ENCODE measurements at regions not wholly inside any gene's neighbourhood (a gene's known extent, or its start where the extent isn't known, plus 50 kb on each side); places are given as distances from the start of the nearest gene placed in this dataset.

GRCh38 chr15:95659656-95660055, 670.8 kb upstream of the NR2F2 start:
- no peaks in the 10 kb centered on the region for H3K36me3 ChIP-seq
- no peak overlapping the region for H3K4me3 ChIP-seq
- peak in 1 of 2 donors; percentile 68 for DNase-seq
- no peaks in the 10 kb centered on the region for H3K9me3 ChIP-seq
- H3K27me3 ChIP-seq: no peaks in the 10 kb centered on the region
- peak overlapping the region; percentile 31 to 71 for H3K27ac ChIP-seq
- peaks cover 0 to 57% (median 9%) of the 10 kb centered on the region in 4 donors for H3K4me1 ChIP-seq
- no peak for TF ChIP-seq CTCF (IDR thresholded peaks at IDR 0.05)
- intact Hi-C loops (cut with DNase I; ENCODE audit: low total_unique reads): no loop called here

- intact Hi-C loops (cut with DNase I; ENCODE audit: low total_unique reads): no loop called here
- no peak for TF ChIP-seq CTCF (IDR thresholded peaks at IDR 0.05)
Observed at GRCh38 chr15:95662638-95663037, 667.9 kb upstream of the NR2F2 start.

GRCh38 chr15:95663156-95664100, 667.1 kb upstream of the NR2F2 start:
- no peak overlapping the region for H3K27ac ChIP-seq
- H3K4me1 ChIP-seq: peaks cover 0 to 38% (median 9%) of the 10 kb centered on the region in 4 donors
- intact Hi-C loops (cut with DNase I; ENCODE audit: low total_unique reads): no loop called here
- no peaks in the 10 kb centered on the region for H3K36me3 ChIP-seq
- no peak for TF ChIP-seq CTCF (IDR thresholded peaks at IDR 0.05)
- H3K9me3 ChIP-seq: no peaks in the 10 kb centered on the region
- H3K27me3 ChIP-seq: no peaks in the 10 kb centered on the region
- DNase-seq: no peak
- no peak overlapping the region for H3K4me3 ChIP-seq

More at GRCh38 chr15:95662638-95663037, 667.9 kb upstream of the NR2F2 start:
- Histone ChIP-seq H3K27ac (no peak overlapping the region), H3K4me3 (no peak overlapping the region), H3K27me3 (no peaks in the 10 kb centered on the region), H3K36me3 (no peaks in the 10 kb centered on the region), H3K4me1 (peaks cover 0 to 42% (median 9%) of the 10 kb centered on the region in 4 donors), H3K9me3 (no peaks in the 10 kb centered on the region)
- DNase-seq: no peak

GRCh38 chr15:95664450-95664849, 666.0 kb upstream of the NR2F2 start:
- no peak for TF ChIP-seq CTCF (IDR thresholded peaks at IDR 0.05)
- intact Hi-C loops (cut with DNase I; ENCODE audit: low total_unique reads): no loop called here
- H3K36me3 ChIP-seq: no peaks in the 10 kb centered on the region
- DNase-seq: no peak
- H3K27ac ChIP-seq: no peak overlapping the region
- no peak overlapping the region for H3K4me3 ChIP-seq
- no peaks in the 10 kb centered on the region for H3K9me3 ChIP-seq
- H3K27me3 ChIP-seq: no peaks in the 10 kb centered on the region
- peaks cover 0 to 34% (median 1%) of the 10 kb centered on the region in 4 donors for H3K4me1 ChIP-seq

- Histone ChIP-seq H3K4me3 (peak overlapping the region in 1 of 2 donors; percentile 13), H3K27ac (no peak overlapping the region), H3K4me1 (peaks cover 0 to 10% (median 0%) of the 10 kb centered on the region in 4 donors), H3K9me3 (no peaks in the 10 kb centered on the region), H3K36me3 (no peaks in the 10 kb centered on the region), H3K27me3 (no peaks in the 10 kb centered on the region)
- no peak for DNase-seq
- no peak for TF ChIP-seq CTCF (IDR thresholded peaks at IDR 0.05)
- intact Hi-C loops (cut with DNase I; ENCODE audit: low total_unique reads): no loop called here
Observed at GRCh38 chr15:95669146-95669922, 661.2 kb upstream of the NR2F2 start.
